ENCODE measurements at regions not wholly inside any gene's neighbourhood (a gene's known extent, or its start where the extent isn't known, plus 50 kb on each side); places are given as distances from the start of the nearest gene placed in this dataset.

GRCh38 chr6:46072866-46073265 lies 56.9 kb upstream of the ENPP4 start:
- peak; percentile 14 for DNase-seq (ENCODE audit: low read depth, low spot score)

- no peak for DNase-seq (ENCODE audit: low read depth, low spot score)
These were observed 51.5 kb upstream of the ENPP4 start for GRCh38 chr6:46078294-46078693.

GRCh38 chr6:46079061-46079460 lies 50.7 kb upstream of the ENPP4 start:
- no peak for DNase-seq (ENCODE audit: low read depth, low spot score)

All from astrocyte of the hippocampus (primary cell).